ENCODE measurements at regions not wholly inside any gene's neighbourhood (a gene's known extent, or its start where the extent isn't known, plus 50 kb on each side); places are given as distances from the start of the nearest gene placed in this dataset.

DNA sequence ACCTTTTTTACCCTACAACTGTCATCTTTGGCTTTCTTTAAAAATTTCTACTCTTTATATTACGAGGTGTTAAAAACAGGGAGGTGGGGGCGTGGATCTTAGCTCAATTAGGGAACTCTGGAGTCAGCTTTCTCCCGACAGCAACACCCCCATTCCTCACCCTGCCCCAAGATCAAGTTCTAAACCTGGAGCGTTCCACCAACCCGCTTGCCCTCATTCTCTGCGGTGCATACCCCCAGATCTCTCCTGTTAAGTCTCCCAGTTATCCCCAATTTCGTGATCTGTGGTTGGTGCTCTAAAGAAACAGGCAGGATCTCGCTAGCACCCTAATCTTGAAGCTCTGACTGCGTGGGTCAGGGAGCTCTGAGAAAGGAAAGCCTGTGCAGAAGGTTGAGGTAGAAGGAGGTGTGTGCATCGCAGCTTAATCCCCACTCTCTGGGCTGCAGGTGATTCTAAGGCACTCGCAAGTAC, 177.3 kb upstream of the NTM start:
- Histone ChIP-seq H3K27ac (replicated peaks) (no peak overlapping the region), H3K27me3 (ENCODE audit: insufficient read depth, poor library complexity, severe bottlenecking) (no peaks in the 10 kb centered on the region), H3K4me3 (replicated peaks; ENCODE audit: insufficient read depth, low read length) (no peak overlapping the region)
- DNase-seq (ENCODE audit: low read depth in 1 of 2, low spot score in 1 of 2): no peak
- TF ChIP-seq REST (IDR thresholded peaks at IDR 0.05; ENCODE audit: insufficient replicate concordance, low read depth): no peak
- TF ChIP-seq GABPA (IDR thresholded peaks at IDR 0.05; ENCODE audit: low read depth): no peak
- no peak for TF ChIP-seq CTCF (IDR thresholded peaks at IDR 0.05; ENCODE audit: insufficient read depth, low read length)
- no peak for TF ChIP-seq POLR2AphosphoS5 (IDR thresholded peaks at IDR 0.05; ENCODE audit: low read depth)
- no peak for TF ChIP-seq SPI1 (IDR thresholded peaks at IDR 0.05; ENCODE audit: borderline replicate concordance, low read depth)

GRCh38 chr11:131194726-131195125, 175.7 kb upstream of the NTM start:
- no peak for TF ChIP-seq REST (IDR thresholded peaks at IDR 0.05; ENCODE audit: insufficient replicate concordance, low read depth)
- Histone ChIP-seq H3K27me3 (ENCODE audit: insufficient read depth, poor library complexity, severe bottlenecking) (no peaks in the 10 kb centered on the region), H3K27ac (replicated peaks) (no peak overlapping the region), H3K4me3 (replicated peaks; ENCODE audit: insufficient read depth, low read length) (no peak overlapping the region)
- DNase-seq (ENCODE audit: low read depth in 1 of 2, low spot score in 1 of 2): no peak

DNA sequence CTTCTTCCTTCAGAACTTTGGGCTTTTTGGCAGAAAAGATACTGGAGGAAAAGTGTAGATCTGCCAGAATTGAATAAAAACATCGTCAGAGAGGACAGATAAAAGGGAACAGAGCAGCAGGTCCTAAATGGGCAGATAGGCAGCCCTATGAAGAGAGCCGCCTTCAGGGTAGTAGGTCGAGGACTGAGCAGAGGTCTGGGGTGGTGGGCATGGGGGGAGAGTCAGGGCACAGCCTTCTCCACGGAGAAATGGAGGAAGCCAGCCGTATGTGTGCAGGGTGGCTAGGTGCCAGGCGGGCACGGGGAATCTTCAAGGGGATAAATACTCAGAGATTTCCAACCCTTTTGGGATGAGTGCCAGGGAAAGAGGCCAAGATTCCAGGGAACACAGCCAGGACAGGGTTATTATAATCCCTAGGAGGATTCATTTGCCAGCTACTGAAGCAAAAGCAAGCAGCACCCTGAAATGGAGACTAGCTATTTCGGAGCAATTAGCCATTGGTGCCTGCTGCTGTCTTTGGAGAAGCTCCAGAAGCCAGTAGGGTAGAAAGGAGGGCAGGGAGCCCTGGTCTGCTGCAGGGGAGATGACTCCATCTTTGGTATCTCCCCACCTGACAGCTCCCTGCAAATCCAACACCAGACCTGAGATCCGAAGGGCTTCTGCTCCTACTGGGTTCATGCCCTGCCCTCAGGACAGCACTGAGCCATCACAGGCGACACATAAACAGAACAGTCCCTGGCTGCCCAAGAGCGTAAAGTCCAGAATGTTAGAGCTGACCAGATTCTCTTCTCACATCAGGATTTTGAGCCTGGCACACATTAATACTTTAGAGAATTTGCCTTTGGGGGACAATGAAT, 174.5 kb upstream of the NTM start:
- H3K4me3 ChIP-seq (replicated peaks; ENCODE audit: insufficient read depth, low read length): no peak overlapping the region
- no peak for DNase-seq (ENCODE audit: low read depth in 1 of 2, low spot score in 1 of 2)

More for the DNA sequence above, 174.5 kb upstream of the NTM start:
- H3K27ac ChIP-seq (replicated peaks): no peak overlapping the region
- H3K27me3 ChIP-seq (ENCODE audit: insufficient read depth, poor library complexity, severe bottlenecking): no peaks in the 10 kb centered on the region
- no peak for TF ChIP-seq POLR2AphosphoS5 (IDR thresholded peaks at IDR 0.05; ENCODE audit: low read depth)
- TF ChIP-seq CTCF (IDR thresholded peaks at IDR 0.05; ENCODE audit: insufficient read depth, low read length): no peak
- TF ChIP-seq REST (IDR thresholded peaks at IDR 0.05; ENCODE audit: insufficient replicate concordance, low read depth): no peak
- no peak for TF ChIP-seq GABPA (IDR thresholded peaks at IDR 0.05; ENCODE audit: low read depth)
- no peak for TF ChIP-seq SPI1 (IDR thresholded peaks at IDR 0.05; ENCODE audit: borderline replicate concordance, low read depth)

Measured in HL-60 (cell line).